ENCODE measurements at regions not wholly inside any gene's neighbourhood (a gene's known extent, or its start where the extent isn't known, plus 50 kb on each side); places are given as distances from the start of the nearest gene placed in this dataset.

DNA sequence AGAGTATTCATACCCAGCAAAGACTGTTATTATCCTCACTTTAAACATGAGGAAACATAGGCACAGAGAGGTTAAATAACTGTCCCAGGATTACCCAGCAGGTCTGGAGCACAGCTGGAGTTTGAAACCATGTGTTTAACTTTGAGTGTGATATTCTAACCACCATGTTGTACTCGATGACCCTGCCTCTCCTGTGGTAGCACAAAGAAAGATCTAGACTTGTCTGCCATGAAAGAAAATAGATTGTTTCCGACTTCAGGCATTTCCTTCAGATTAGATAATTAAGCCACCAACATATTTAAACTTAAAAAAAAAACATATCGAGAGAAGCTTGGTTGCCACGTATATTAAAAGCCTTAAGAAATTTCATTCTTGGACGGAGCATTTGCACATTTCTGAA is 104.6 kb upstream of the RUNX1 start:
- no peak overlapping the region for H3K27ac ChIP-seq (ENCODE audit: low read length)

GRCh38 chr21:35150562-35151226 is 101.6 kb upstream of the RUNX1 start:
- H3K4me3 ChIP-seq (ENCODE audit: low read length) = no peak overlapping the region
- 0 out of 2 replicates have a peak, but pooled peaks cover 3% of the 10 kb centered on the region for H3K4me1 ChIP-seq (ENCODE audit: low read length)
- no peaks in the 10 kb centered on the region for H3K9me2 ChIP-seq (replicated peaks; ENCODE audit: insufficient read depth, low read length)
- no peak for DNase-seq
- no peaks in the 10 kb centered on the region for H3K27me3 ChIP-seq (ENCODE audit: low read length)
- no peaks in the 10 kb centered on the region for H3K79me2 ChIP-seq (ENCODE audit: low read length)
- H3K9me3 ChIP-seq (ENCODE audit: low read length) = no peaks in the 10 kb centered on the region
- H3K4me2 ChIP-seq (ENCODE audit: low read depth, low read length, poor library complexity, severe bottlenecking) = no peak overlapping the region
- H3K9ac ChIP-seq (ENCODE audit: low read length) = no peak overlapping the region
- H3K36me3 ChIP-seq (ENCODE audit: insufficient read depth, low read length) = no peaks in the 10 kb centered on the region
- no peak overlapping the region for H2AFZ ChIP-seq (ENCODE audit: low read length)
- no peak overlapping the region for H3K27ac ChIP-seq (ENCODE audit: low read length)
- H4K20me1 ChIP-seq (ENCODE audit: insufficient read depth, low read depth, low read length) = no peaks in the 10 kb centered on the region

More for the DNA sequence above, 104.6 kb upstream of the RUNX1 start:
- H3K79me2 ChIP-seq (ENCODE audit: low read length) = no peaks in the 10 kb centered on the region
- no peaks in the 10 kb centered on the region for H3K36me3 ChIP-seq (ENCODE audit: insufficient read depth, low read length)
- no peaks in the 10 kb centered on the region for H3K9me3 ChIP-seq (ENCODE audit: low read length)
- no peaks in the 10 kb centered on the region for H3K4me1 ChIP-seq (ENCODE audit: low read length)
- no peaks in the 10 kb centered on the region for H4K20me1 ChIP-seq (ENCODE audit: insufficient read depth, low read depth, low read length)
- H2AFZ ChIP-seq (ENCODE audit: low read length) = no peak overlapping the region
- H3K4me3 ChIP-seq (ENCODE audit: low read length) = no peak overlapping the region
- no peaks in the 10 kb centered on the region for H3K9me2 ChIP-seq (replicated peaks; ENCODE audit: insufficient read depth, low read length)
- no peak overlapping the region for H3K4me2 ChIP-seq (ENCODE audit: low read depth, low read length, poor library complexity, severe bottlenecking)
- no peak for DNase-seq
- no peak overlapping the region for H3K9ac ChIP-seq (ENCODE audit: low read length)
- H3K27me3 ChIP-seq (ENCODE audit: low read length) = 0 out of 2 replicates have a peak, but pooled peaks cover 2% of the 10 kb centered on the region

- Histone ChIP-seq H3K79me2 (ENCODE audit: low read length) (no peaks in the 10 kb centered on the region), H3K4me2 (ENCODE audit: low read depth, low read length, poor library complexity, severe bottlenecking) (no peak overlapping the region), H3K9me3 (ENCODE audit: low read length) (no peaks in the 10 kb centered on the region), H3K9me2 (replicated peaks; ENCODE audit: insufficient read depth, low read length) (no peaks in the 10 kb centered on the region), H3K27me3 (ENCODE audit: low read length) (no peaks in the 10 kb centered on the region), H3K36me3 (ENCODE audit: insufficient read depth, low read length) (no peaks in the 10 kb centered on the region), H2AFZ (ENCODE audit: low read length) (no peak overlapping the region), H3K4me3 (ENCODE audit: low read length) (no peak overlapping the region), H3K27ac (ENCODE audit: low read length) (no peak overlapping the region), H3K9ac (ENCODE audit: low read length) (no peak overlapping the region), H4K20me1 (ENCODE audit: insufficient read depth, low read depth, low read length) (no peaks in the 10 kb centered on the region), H3K4me1 (ENCODE audit: low read length) (peaks cover 8% of the 10 kb centered on the region)
- no peak for DNase-seq
These were observed 100.6 kb upstream of the RUNX1 start for GRCh38 chr21:35149698-35150097.

DNA sequence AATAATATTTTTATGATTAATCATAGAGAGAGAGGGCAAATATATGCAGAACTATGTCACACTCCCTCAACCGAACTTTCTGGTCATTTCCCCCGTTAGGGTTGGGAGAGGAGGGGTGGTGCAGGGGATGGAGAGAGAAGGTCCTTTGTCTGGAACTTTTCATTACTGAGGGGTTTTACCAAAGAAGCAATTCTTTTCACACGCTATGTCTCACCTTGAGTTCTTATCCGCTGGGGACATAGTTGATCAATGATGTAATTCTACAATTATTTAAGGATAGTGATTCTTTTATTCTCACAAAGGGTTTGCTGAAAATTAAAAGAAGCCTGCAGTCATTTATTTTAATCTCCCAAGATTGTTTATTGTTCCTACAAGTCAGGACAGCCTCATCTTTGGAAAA is 98.3 kb upstream of the RUNX1 start:
- H2AFZ ChIP-seq (ENCODE audit: low read length) = no peak overlapping the region
- H3K4me1 ChIP-seq (ENCODE audit: low read length) = peaks cover 8% of the 10 kb centered on the region
- no peak overlapping the region for H3K27ac ChIP-seq (ENCODE audit: low read length)
- DNase-seq = no peak
- H3K79me2 ChIP-seq (ENCODE audit: low read length) = no peaks in the 10 kb centered on the region
- no peak overlapping the region for H3K4me2 ChIP-seq (ENCODE audit: low read depth, low read length, poor library complexity, severe bottlenecking)
- H3K9me3 ChIP-seq (ENCODE audit: low read length) = no peaks in the 10 kb centered on the region
- no peaks in the 10 kb centered on the region for H3K27me3 ChIP-seq (ENCODE audit: low read length)
- H3K9ac ChIP-seq (ENCODE audit: low read length) = no peak overlapping the region
- H3K4me3 ChIP-seq (ENCODE audit: low read length) = no peak overlapping the region
- H3K9me2 ChIP-seq (replicated peaks; ENCODE audit: insufficient read depth, low read length) = no peaks in the 10 kb centered on the region
- H4K20me1 ChIP-seq (ENCODE audit: insufficient read depth, low read depth, low read length) = no peaks in the 10 kb centered on the region
- H3K36me3 ChIP-seq (ENCODE audit: insufficient read depth, low read length) = no peaks in the 10 kb centered on the region

GRCh38 chr21:35145626-35146233 is 96.6 kb upstream of the RUNX1 start:
- Histone ChIP-seq H3K9me2 (replicated peaks; ENCODE audit: insufficient read depth, low read length) (no peaks in the 10 kb centered on the region), H3K4me1 (ENCODE audit: low read length) (peaks cover 8% of the 10 kb centered on the region), H3K27ac (ENCODE audit: low read length) (no peak overlapping the region), H3K9me3 (ENCODE audit: low read length) (no peaks in the 10 kb centered on the region), H3K36me3 (ENCODE audit: insufficient read depth, low read length) (no peaks in the 10 kb centered on the region), H3K79me2 (ENCODE audit: low read length) (no peaks in the 10 kb centered on the region), H4K20me1 (ENCODE audit: insufficient read depth, low read depth, low read length) (no peaks in the 10 kb centered on the region), H3K27me3 (ENCODE audit: low read length) (no peaks in the 10 kb centered on the region), H3K9ac (ENCODE audit: low read length) (no peak overlapping the region), H3K4me3 (ENCODE audit: low read length) (no peak overlapping the region), H3K4me2 (ENCODE audit: low read depth, low read length, poor library complexity, severe bottlenecking) (no peak overlapping the region), H2AFZ (ENCODE audit: low read length) (no peak overlapping the region)
- DNase-seq = no peak

DNA sequence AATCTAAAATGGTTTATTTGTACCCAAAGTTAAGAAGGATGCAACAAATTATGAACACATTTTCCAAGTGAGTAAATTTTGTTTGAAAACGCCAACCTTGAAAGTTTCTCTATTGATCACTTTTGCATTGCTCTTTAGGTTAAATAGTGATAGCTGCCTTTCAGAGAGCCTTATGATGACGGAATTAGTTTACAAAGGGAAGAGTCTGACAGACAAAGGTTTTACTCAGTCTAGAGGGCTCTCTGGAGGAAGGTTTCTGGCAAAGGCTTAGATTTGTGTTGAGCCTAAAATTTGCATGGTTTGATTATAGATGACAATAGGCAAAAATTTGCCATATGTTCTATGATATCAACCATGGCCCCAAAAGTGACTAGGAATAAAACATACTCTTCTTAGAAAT is 95.9 kb upstream of the RUNX1 start:
- no peaks in the 10 kb centered on the region for H3K9me2 ChIP-seq (replicated peaks; ENCODE audit: insufficient read depth, low read length)
- H2AFZ ChIP-seq (ENCODE audit: low read length) = no peak overlapping the region
- no peaks in the 10 kb centered on the region for H3K9me3 ChIP-seq (ENCODE audit: low read length)
- no peaks in the 10 kb centered on the region for H3K27me3 ChIP-seq (ENCODE audit: low read length)
- no peak overlapping the region for H3K27ac ChIP-seq (ENCODE audit: low read length)
- H4K20me1 ChIP-seq (ENCODE audit: insufficient read depth, low read depth, low read length) = no peaks in the 10 kb centered on the region
- H3K4me1 ChIP-seq (ENCODE audit: low read length) = peaks cover 8% of the 10 kb centered on the region
- H3K36me3 ChIP-seq (ENCODE audit: insufficient read depth, low read length) = no peaks in the 10 kb centered on the region
- H3K4me2 ChIP-seq (ENCODE audit: low read depth, low read length, poor library complexity, severe bottlenecking) = no peak overlapping the region
- H3K4me3 ChIP-seq (ENCODE audit: low read length) = no peak overlapping the region
- H3K9ac ChIP-seq (ENCODE audit: low read length) = no peak overlapping the region
- no peaks in the 10 kb centered on the region for H3K79me2 ChIP-seq (ENCODE audit: low read length)
- DNase-seq = no peak

DNA sequence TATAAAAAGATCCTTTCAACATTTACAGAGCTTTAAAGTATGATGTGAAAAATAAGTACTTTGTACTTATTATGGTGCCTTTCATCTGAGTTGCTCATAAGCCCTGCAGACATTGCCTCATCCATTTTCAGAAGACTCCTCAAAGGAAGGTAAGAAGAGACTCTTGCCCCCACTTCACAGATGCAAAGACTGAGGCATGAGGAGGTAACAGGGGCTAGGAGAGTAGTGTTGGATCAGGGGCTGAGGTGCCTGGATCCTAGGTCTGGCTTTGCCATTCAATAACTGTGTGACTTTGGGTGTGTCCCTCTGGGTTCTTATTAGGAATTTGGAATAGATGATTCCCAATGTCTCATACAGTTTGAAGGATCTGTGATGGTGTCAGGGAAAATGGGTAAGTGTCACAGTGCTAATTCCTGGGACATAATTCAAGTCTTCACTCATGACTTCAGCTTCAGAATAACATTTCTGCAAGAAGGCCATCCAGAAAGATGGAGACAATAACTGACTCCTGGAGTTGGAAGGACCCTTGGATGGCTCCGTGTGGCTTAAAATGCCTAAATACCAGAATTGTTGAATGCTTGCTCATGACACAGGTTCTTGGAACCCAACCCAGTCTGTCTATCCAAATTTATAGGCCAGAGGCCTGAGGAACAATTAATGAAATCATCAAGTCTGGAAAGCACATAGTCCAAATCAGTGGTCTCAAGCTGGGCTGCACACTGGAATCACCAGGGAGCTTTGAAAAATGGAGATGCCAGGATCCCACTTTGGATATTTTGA is 93.1 kb upstream of the RUNX1 start:
- Histone ChIP-seq H3K9ac (ENCODE audit: low read length) (no peak overlapping the region), H3K4me3 (ENCODE audit: low read length) (no peak overlapping the region), H3K4me1 (ENCODE audit: low read length) (peaks cover 19% of the 10 kb centered on the region), H3K27ac (ENCODE audit: low read length) (no peak overlapping the region), H3K36me3 (ENCODE audit: insufficient read depth, low read length) (no peaks in the 10 kb centered on the region), H3K9me2 (replicated peaks; ENCODE audit: insufficient read depth, low read length) (no peaks in the 10 kb centered on the region), H3K9me3 (ENCODE audit: low read length) (no peaks in the 10 kb centered on the region), H3K4me2 (ENCODE audit: low read depth, low read length, poor library complexity, severe bottlenecking) (no peak overlapping the region), H3K27me3 (ENCODE audit: low read length) (0 out of 2 replicates have a peak, but pooled peaks cover 3% of the 10 kb centered on the region), H4K20me1 (ENCODE audit: insufficient read depth, low read depth, low read length) (no peaks in the 10 kb centered on the region), H3K79me2 (ENCODE audit: low read length) (no peaks in the 10 kb centered on the region), H2AFZ (ENCODE audit: low read length) (no peak overlapping the region)
- no peak for DNase-seq

DNA sequence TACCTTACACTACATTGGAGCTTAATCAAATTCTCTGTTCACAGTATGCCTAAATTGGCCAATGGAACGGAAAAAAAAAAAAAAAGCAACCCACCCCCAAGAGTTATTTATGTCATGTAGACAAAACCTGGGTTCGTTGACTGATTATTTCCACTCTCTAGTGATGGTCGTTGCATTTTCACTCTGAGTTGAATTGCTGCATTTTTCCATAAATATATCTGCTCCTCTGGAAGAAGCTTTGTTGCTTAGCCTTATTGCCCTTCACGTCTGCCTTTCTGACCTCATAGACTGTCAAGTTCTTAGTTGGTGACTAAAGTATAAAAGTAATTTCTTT is 90.2 kb upstream of the RUNX1 start:
- no peak overlapping the region for H3K9ac ChIP-seq (ENCODE audit: low read length)
- H3K79me2 ChIP-seq (ENCODE audit: low read length) = no peaks in the 10 kb centered on the region
- no peak overlapping the region for H3K4me3 ChIP-seq (ENCODE audit: low read length)
- peak overlapping the region; percentile 80; the same call in 1 of the 2 replicates for H2AFZ ChIP-seq (ENCODE audit: low read length)
- H3K9me2 ChIP-seq (replicated peaks; ENCODE audit: insufficient read depth, low read length) = no peaks in the 10 kb centered on the region
- H3K4me1 ChIP-seq (ENCODE audit: low read length) = peaks cover 19% of the 10 kb centered on the region
- H3K27me3 ChIP-seq (ENCODE audit: low read length) = 0 out of 2 replicates have a peak, but pooled peaks cover 3% of the 10 kb centered on the region
- H3K27ac ChIP-seq (ENCODE audit: low read length) = no peak overlapping the region
- no peaks in the 10 kb centered on the region for H3K36me3 ChIP-seq (ENCODE audit: insufficient read depth, low read length)
- H3K4me2 ChIP-seq (ENCODE audit: low read depth, low read length, poor library complexity, severe bottlenecking) = peak overlapping the region; percentile 51
- no peak for DNase-seq
- H3K9me3 ChIP-seq (ENCODE audit: low read length) = no peaks in the 10 kb centered on the region
- H4K20me1 ChIP-seq (ENCODE audit: insufficient read depth, low read depth, low read length) = no peaks in the 10 kb centered on the region
